DMS53 treated with DMSO at 0.1 percent for 48 hours (cell line): ENCODE measurements at regions not wholly inside any gene's neighbourhood (a gene's known extent, or its start where the extent isn't known, plus 50 kb on each side); places are given as distances from the start of the nearest gene placed in this dataset.
"Not testable (repeated sequence)": the region's sequence is repeated elsewhere in the genome, so short reads cannot be mapped to it uniquely, and the experiment has no call there.

ENCODE experiments used
- DNase-seq: peaks from one replicate; lab custom pipeline; 2025; ENCODE audit not compliant: unreplicated experiment; lab: John Stamatoyannopoulos, UW

DNA sequence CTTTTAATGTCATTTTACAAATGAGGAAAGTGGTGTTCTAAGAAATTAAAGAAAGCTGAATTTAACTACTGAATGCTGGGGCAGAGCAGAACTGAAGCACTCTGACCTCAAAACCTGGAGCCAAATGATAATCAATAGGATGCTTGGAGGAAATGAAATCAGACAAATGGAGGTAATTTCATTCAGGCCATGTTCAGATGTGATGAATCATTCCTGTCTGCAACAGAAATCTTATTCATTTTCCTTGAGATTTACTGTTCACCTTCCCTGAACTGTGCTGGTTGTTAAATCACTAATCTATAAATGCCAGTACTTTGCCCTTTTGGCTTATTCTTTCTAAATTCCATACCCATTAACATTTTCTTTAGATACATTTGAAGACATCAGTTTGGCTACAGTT, 85.6 kb upstream of the SNX7 start:
- DNase-seq: no peak

GRCh38 chr1:98565951-98566350, 95.6 kb upstream of the SNX7 start:
- no peak for DNase-seq

DNA sequence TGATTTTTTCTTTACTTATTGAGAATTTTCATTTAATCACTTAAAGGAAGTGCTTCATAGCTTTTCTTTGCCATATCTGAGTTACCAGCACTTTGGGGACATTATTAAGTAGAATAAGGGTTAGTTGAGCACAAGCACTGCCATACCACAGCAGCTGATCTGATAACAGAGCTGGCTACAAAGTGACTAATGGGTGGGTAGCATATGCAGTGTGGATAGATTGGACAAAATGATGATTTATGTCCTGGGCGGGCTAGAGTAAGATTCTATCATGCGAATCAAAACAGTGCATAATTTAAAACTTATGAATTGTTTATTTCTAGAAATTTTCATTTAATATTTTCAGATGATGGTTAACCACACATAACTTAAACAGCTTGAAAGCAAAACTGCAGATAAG, 102.2 kb upstream of the SNX7 start:
- no peak for DNase-seq

DNA sequence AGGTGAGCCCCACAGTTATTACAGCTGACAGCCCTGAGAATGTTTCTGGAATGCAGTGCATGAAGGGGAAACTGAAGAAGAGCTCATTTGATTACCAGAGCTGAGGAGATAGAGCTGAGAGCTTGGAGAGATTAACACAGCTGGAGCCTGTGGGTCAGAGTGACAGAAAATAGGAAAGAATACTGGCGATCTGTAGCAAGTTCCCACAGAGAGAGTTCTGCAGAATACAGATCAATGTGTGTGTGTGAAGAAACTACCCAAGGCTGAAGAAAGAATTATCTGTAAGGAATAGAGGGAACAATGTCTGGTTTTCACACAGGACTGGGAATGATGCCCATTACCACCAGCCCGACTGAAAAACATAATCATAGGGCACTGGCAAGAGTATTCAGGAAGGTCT, 103.6 kb upstream of the SNX7 start:
- no peak for DNase-seq

DNA sequence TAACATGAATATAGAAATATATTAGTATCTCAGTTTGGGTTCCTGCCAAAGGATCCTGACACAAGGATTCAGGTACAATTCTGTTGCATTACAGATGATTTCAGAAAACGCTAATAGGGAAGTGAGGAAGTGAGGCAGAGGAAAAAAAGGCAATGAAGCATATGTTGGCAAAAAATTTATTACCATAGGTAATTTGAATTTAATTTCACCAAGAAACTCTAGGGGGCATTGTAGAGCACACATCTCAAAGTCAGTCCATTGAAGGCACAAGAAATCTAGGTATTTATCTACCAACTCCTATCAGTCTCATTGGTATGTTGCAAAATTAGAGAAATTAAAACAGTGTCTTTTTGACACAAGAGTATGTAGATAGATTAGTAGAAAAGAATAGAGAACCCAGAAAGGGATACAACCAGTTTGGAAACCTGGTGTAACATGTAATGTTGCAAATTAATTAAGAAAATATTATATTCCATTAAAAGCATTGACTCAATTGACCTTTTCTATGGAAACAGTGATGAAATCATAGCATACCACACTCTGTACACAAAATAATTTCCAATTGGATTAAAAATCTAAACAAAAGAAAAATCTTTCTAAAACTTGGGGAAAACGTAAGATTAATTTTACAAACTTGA, 104.9 kb upstream of the SNX7 start:
- peak; percentile 80 for DNase-seq

DNA sequence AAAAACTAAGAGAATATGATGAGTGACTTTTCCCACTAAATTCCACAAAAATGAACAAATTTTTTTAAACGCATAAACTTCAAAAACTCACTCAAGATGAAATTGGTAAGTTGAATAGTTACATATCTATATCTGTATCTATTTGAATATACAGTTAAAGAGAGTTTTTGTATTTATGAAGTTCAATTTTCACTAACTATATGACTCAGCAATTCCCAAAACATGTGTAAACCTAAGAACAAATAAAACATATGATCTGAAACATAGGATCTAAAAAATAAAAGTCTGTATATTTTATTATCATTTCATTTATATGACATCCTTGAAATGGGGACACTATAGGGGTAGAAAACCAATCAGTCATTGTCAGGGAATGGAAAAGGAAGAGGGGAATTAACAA, 105.7 kb upstream of the SNX7 start:
- DNase-seq: no peak

DNA sequence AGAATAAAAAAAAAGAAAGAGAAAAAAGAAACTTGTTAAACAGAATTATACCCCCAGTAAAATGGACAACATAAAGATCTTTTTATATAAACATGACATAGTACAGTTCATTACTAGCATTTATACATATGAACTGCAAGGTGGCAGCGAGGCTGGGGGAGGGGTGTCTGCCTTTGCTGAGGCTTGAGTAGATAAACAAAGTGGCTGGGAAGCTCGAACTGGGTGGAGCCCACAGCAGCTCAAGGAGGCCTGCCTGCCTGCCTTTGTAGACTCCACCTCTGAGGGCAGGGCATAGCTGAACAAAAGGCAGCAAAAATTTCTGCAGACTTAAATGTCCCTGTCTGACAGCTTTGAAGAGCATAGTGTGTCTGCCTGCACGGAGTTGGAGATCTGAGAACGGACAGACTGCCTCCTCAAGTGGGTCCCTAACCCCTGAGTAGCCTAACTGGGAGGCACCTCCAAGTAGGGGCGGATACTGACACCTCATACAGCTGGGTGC, 108.9 kb upstream of the SNX7 start:
- not testable (repeated sequence) for DNase-seq

GRCh38 chr1:98550076-98550475, 111.4 kb upstream of the SNX7 start:
- DNase-seq: no peak

DNA sequence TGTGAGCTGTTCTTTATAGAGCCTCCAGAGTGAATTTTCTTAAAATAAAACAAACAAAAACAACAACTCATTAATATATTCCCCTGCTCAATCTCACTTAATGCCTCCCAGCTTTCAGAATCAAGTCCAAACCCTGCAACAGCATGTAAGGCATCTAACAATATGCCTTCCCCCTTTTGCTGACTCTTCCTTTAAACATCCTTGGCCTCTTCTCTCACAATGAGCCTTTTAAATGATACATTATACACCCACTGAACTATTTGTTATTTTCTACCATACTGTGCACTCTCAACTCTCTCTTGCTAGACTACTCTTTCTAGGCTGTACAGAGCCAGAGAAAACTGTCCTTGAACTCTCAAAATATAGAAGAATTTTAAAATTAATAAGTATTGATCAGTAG, 115.2 kb upstream of the SNX7 start:
- no peak for DNase-seq

DNA sequence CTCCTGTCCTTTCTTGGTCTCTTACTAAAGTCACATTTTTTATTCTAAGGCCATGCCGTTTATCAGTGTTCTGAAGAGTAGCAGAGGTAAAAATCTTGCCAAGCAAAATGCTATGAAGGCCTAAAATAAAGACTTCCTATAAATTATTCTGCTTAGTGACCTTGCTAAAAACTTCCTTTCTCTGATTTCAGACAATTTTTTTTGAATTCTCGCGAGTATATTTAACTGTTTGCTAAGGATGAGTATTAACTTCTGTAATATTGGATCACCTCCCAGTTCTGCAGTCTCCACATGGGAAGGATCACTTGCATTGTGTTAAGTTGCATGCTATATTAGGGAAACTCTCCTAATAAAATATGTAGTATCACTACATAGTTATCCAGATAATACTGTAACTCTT, 123.4 kb upstream of the SNX7 start:
- no peak for DNase-seq

GRCh38 chr1:98523256-98523655, 138.3 kb upstream of the SNX7 start:
- no peak for DNase-seq

- DNase-seq: no peak
These were observed 145.2 kb upstream of the SNX7 start for GRCh38 chr1:98516306-98516705.

DNA sequence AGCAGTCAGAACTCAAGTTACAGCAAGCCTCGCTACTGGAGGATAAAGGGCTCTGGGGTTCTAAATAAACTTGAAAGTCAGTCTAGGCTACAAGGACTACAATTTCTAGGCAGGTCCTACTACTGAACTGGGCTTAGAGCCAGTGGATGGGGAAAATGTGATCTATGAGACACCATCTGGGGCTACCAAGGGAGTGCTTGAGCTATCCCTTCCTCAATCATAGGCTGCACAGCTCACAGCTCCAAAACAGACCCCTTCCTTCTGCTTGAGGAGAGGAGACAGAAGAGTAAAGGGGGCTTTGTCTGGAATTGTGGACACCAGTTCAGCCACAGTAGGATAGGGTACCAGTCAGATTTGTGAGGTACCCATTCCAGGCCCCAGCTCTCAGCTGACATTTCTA, 145.8 kb upstream of the SNX7 start:
- DNase-seq: no peak

DNA sequence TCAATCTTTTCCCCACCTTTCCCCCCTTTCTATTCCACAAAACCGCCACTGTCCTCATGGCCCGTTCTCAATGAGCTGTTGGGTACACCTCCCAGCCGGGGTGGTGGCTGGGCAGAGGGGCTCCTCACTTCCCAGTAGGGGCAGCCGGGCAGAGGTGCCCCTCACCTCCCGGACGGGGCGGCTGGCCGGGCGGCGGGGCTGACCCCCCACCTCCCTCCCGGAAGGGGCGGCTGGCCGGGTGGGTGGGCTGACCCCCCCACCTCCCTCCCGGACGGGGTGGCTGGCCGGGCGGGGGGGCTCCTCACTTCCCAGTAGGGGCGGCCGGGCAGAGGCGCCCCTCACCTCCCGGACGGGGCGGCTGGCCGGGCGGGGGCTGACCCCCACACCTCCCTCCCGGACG, 149.3 kb upstream of the SNX7 start:
- DNase-seq: not testable (repeated sequence)

- no peak for DNase-seq
These were observed 157.8 kb upstream of the SNX7 start for GRCh38 chr1:98503771-98504170.

- no peak for DNase-seq
These were observed 158.6 kb upstream of the SNX7 start for GRCh38 chr1:98502937-98503336.

DNA sequence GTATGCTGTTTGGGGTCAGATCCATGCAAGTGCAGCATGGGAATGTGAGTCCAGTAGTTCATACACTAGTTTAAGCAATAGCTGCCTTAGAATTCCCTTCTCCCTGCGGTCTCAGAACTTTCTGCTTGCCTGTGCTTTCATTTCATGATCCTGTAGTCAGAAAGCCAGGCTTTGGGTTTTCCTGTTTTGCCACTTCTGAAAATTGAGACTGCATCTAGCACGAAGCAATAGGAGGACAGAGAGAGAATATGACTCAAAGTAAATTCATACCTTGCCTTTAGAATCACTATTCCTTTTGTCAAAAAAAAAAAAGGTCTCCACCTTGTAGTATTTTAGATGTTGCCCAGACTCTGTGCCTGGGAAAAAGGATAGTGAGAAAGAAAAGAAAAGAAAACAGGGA, 161.2 kb upstream of the SNX7 start:
- no peak for DNase-seq

DNA sequence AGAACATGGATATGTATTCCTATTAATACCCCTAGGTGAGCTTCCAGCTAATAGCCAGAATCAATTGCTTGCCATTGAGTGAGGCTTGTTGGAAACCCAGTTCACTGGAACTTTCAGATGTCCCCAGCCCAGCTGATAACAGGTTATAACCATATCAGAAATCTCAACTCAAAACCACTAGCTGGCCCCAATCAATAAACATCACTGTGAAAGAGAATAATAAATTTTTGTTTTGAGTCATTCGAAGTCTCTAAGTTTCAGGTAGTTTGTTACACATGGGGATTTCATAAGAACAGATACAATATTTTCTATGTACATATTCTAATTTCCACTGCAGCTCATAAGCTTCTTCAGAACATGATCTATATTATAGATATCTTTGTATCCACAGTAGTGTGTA, 162.9 kb upstream of the SNX7 start:
- DNase-seq: no peak

- DNase-seq: no peak
These were observed 164.0 kb upstream of the SNX7 start for GRCh38 chr1:98497497-98497896.

- DNase-seq: no peak
These were observed 165.1 kb upstream of the SNX7 start for GRCh38 chr1:98496256-98496995.

DNA sequence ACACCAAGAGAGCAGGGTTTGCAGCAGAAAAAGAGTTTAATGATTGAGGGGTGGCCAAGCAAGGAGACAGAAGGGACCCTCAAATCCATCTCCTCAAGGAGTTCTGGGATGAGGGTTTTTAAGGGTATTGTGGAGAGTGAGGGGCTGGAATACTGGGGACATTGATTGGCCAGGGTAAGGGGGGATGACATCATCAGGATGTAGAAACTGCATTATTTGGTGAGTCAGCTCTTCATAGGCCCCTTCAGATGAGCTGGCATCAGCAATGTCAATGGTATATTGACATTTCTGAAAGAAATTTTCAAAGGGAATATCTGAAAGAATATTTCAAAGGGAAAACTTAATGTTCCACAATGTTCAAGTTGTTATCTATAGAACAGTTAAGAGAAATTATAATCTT, 168.1 kb upstream of the SNX7 start:
- DNase-seq: no peak

DNA sequence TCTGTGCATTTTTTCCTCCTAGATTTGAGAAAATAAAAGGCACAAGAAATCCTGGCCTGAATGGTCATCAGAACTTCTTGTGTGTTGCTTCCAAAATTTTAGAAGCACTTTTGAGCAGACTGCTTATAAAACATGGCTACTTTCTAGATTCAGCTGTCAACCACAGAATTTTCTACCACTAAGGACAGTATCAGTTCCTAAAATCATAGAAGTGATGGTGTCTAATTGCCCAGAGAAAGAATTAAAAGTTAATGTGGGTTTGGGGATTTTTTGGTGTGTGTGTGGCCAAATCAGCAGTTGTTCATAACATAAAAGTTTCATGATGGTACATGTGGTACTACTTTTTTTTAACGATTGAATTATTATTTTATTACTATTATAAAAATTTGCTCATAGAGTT, 171.4 kb upstream of the SNX7 start:
- DNase-seq: no peak

GRCh38 chr1:98487620-98488019, 173.9 kb upstream of the SNX7 start:
- DNase-seq: no peak
